OCI-LY1 (cell line): ENCODE measurements at regions not wholly inside any gene's neighbourhood (a gene's known extent, or its start where the extent isn't known, plus 50 kb on each side); places are given as distances from the start of the nearest gene placed in this dataset.

Source experiments
- H2AFZ ChIP-seq: fragments of 200-600 bp; sonication (generic), shearing (Covaris generic); 2 replicates; pipeline ENCODE4 v1.6.0; 2014; ENCODE audit warnings: antibody characterized with exemption, mild to moderate bottlenecking, low read length
- H3F3A ChIP-seq: fragments of 200-600 bp; sonication (generic), shearing (Covaris generic); 2 replicates; pipeline ENCODE4 v1.6.0; 2014; ENCODE audit warnings: mild to moderate bottlenecking, antibody characterized with exemption, low read length, moderate library complexity; ENCODE audit not compliant: insufficient read depth
- H3K27ac ChIP-seq: fragments of 200-600 bp; sonication (generic); 2 replicates; pipeline ENCODE4 v1.5.1; 2014; ENCODE audit warnings: low read length, mixed run types, mild to moderate bottlenecking, low read depth; ENCODE audit not compliant: poor library complexity, severe bottlenecking
- H3K27me3 ChIP-seq: fragments of 200-600 bp; sonication (generic); 2 replicates; pipeline ENCODE4 v1.6.0; 2014; ENCODE audit warnings: antibody characterized with exemption, mild to moderate bottlenecking, low read length, moderate library complexity; ENCODE audit not compliant: insufficient read depth
- H3K36me3 ChIP-seq: fragments of 200-600 bp; sonication (generic); 2 replicates; pipeline ENCODE4 v1.6.1; 2014; ENCODE audit warnings: mild to moderate bottlenecking, antibody characterized with exemption, low read length, moderate library complexity, mixed read lengths; ENCODE audit not compliant: insufficient read depth
- H3K4me1 ChIP-seq: fragments of 200-600 bp; sonication (generic); 2 replicates; pipeline ENCODE4 v1.5.1; 2014; ENCODE audit warnings: mild to moderate bottlenecking, low read length, moderate library complexity; ENCODE audit not compliant: insufficient read depth, severe bottlenecking
- H3K4me2 ChIP-seq: fragments of 200-600 bp; sonication (generic), shearing (Covaris generic); 2 replicates; pipeline ENCODE4 v1.6.1; 2014; ENCODE audit warnings: low read length
- H3K4me3 ChIP-seq: fragments of 200-600 bp; sonication (generic); 2 replicates; pipeline ENCODE4 v1.5.1; 2014; ENCODE audit warnings: low read length, low read depth, mild to moderate bottlenecking, mixed read lengths; ENCODE audit not compliant: poor library complexity, severe bottlenecking
- H3K79me2 ChIP-seq: fragments of 200-600 bp; shearing (Covaris generic); 2 replicates; pipeline ENCODE4 v1.6.1; 2016; ENCODE audit warnings: mixed run types, low read length, mixed read lengths; ENCODE audit not compliant: insufficient read depth
- H3K9ac ChIP-seq: fragments of 200-600 bp; sonication (generic), shearing (Covaris generic); 2 replicates; pipeline ENCODE4 v1.6.1; 2014; ENCODE audit warnings: mild to moderate bottlenecking, low read length, mixed read lengths
- H3K9me2 ChIP-seq: fragments of 200-600 bp; sonication (generic), shearing (Covaris generic); 2 replicates; pipeline ENCODE4 v1.6.1; 2014; ENCODE audit warnings: low read depth, mild to moderate bottlenecking, low read length, mixed read lengths
- H3K9me3 ChIP-seq: fragments of 200-600 bp; shearing (Covaris generic); 2 replicates; pipeline ENCODE4 v1.6.1; 2014; ENCODE audit warnings: low read length, mixed read lengths
- H4K20me1 ChIP-seq: fragments of 200-600 bp; sonication (generic), shearing (Covaris generic); 2 replicates; pipeline ENCODE4 v1.6.0; 2016; ENCODE audit warnings: mild to moderate bottlenecking, low read length; ENCODE audit not compliant: insufficient read depth
- EZH2 ChIP-seq: fragments of 200-600 bp; sonication (generic), shearing (Covaris generic); IDR thresholded peaks from 2 replicates; pipeline ENCODE4 v1.8.0; 2017; ENCODE audit warnings: borderline replicate concordance, mixed run types, mild to moderate bottlenecking, antibody characterized with exemption, low read length, moderate library complexity, mixed read lengths
- TF ChIP-seq, protein P1 (sequence below): fragments of 200-600 bp; sonication (generic), shearing (Covaris generic); IDR thresholded peaks from 2 replicates; pipeline ENCODE4 v1.5.1; 2017; ENCODE audit warnings: mild to moderate bottlenecking, antibody characterized with exemption, low read length, moderate library complexity, mixed read lengths

DNA sequence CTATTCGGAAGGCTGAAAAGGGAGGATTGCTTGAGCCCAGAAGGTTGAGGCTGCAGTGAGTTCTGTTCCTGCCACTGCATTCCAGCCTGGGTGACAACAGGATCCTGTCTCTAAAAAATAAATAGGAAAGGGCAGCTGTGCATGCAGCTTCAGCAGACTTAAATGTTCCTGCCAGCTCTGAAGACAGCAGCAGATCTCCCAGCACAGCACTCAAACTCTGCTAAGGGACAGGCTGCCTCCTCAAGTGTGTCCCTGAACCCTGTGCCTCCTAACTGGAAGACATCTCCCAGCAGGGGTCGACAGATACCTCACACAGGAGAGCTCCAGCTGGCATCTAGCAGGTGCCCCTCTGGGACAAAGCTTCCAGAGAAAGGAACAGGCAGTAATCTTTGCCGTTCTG lies 117.9 kb downstream of the CXCL12 start:
- no peak overlapping the region for H3K9ac ChIP-seq
- no peaks in the 10 kb centered on the region for H3K36me3 ChIP-seq
- no peak for TF ChIP-seq EZH2
- TF ChIP-seq, protein P1, sequence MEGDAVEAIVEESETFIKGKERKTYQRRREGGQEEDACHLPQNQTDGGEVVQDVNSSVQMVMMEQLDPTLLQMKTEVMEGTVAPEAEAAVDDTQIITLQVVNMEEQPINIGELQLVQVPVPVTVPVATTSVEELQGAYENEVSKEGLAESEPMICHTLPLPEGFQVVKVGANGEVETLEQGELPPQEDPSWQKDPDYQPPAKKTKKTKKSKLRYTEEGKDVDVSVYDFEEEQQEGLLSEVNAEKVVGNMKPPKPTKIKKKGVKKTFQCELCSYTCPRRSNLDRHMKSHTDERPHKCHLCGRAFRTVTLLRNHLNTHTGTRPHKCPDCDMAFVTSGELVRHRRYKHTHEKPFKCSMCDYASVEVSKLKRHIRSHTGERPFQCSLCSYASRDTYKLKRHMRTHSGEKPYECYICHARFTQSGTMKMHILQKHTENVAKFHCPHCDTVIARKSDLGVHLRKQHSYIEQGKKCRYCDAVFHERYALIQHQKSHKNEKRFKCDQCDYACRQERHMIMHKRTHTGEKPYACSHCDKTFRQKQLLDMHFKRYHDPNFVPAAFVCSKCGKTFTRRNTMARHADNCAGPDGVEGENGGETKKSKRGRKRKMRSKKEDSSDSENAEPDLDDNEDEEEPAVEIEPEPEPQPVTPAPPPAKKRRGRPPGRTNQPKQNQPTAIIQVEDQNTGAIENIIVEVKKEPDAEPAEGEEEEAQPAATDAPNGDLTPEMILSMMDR, result no peak

DNA sequence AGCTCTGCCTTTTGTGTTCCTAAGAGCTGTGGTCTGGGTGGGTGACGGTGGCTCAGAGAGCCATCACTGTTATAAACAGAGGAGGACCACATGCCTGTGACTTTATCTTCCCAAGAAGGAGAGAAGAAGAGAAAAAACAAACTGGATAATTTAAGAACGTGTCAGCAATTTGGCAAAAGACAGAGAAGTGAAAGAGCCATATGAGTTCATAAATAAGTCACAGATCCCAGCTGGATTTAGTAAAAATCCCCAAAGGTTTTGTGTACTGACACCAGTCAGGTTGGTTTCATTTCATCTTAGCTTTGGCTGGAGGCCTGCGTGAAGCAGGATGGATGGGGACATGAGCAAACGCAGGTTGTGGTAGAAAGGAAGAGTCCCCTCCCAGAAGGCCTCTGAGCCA lies 120.7 kb downstream of the CXCL12 start:
- H3K79me2 ChIP-seq, result no peaks in the 10 kb centered on the region
- no peaks in the 10 kb centered on the region for H3K27me3 ChIP-seq
- no peaks in the 10 kb centered on the region for H3F3A ChIP-seq
- TF ChIP-seq, protein P1, result no peak
- no peak for TF ChIP-seq EZH2
- no peak overlapping the region for H2AFZ ChIP-seq
- no peaks in the 10 kb centered on the region for H4K20me1 ChIP-seq
- no peaks in the 10 kb centered on the region for H3K9me2 ChIP-seq
- no peak overlapping the region for H3K9ac ChIP-seq
- no peaks in the 10 kb centered on the region for H3K36me3 ChIP-seq
- no peak overlapping the region for H3K4me2 ChIP-seq
- H3K9me3 ChIP-seq, result no peaks in the 10 kb centered on the region
- no peaks in the 10 kb centered on the region for H3K4me1 ChIP-seq
- H3K4me3 ChIP-seq, result no peak overlapping the region
- no peak overlapping the region for H3K27ac ChIP-seq

More for the DNA sequence above, 117.9 kb downstream of the CXCL12 start:
- no peaks in the 10 kb centered on the region for H3K4me1 ChIP-seq
- H3K4me2 ChIP-seq, result no peak overlapping the region
- no peaks in the 10 kb centered on the region for H3K9me2 ChIP-seq
- H3K9me3 ChIP-seq, result no peaks in the 10 kb centered on the region
- no peak overlapping the region for H3K4me3 ChIP-seq
- no peak overlapping the region for H3K27ac ChIP-seq
- no peaks in the 10 kb centered on the region for H4K20me1 ChIP-seq
- no peaks in the 10 kb centered on the region for H3K27me3 ChIP-seq
- H2AFZ ChIP-seq, result no peak overlapping the region
- H3F3A ChIP-seq, result no peaks in the 10 kb centered on the region
- no peaks in the 10 kb centered on the region for H3K79me2 ChIP-seq

DNA sequence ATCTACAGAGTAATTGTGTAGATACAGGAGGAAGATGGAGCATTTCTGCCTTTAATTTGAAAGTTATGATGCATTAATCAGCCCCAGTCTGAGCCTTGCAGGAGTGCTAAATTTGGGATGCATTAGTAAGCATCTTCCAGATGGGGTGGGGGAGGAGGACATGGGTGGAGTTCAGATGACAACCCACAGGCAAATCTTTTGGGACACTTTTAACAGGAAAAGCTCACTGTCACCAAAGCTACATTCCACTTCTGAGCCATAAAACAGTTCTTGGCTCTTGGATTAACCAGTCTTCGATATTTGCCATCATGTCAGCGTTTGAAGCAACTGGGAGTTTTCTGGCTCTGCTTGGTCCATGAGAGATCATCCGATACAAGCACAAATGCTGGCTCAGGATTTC lies 121.1 kb downstream of the CXCL12 start:
- H3K4me1 ChIP-seq, result no peaks in the 10 kb centered on the region
- H3K9me3 ChIP-seq, result no peaks in the 10 kb centered on the region
- H3K27me3 ChIP-seq, result no peaks in the 10 kb centered on the region
- H2AFZ ChIP-seq, result no peak overlapping the region
- no peaks in the 10 kb centered on the region for H3F3A ChIP-seq
- TF ChIP-seq, protein P1, result no peak
- no peak for TF ChIP-seq EZH2
- H4K20me1 ChIP-seq, result no peaks in the 10 kb centered on the region
- no peak overlapping the region for H3K9ac ChIP-seq
- no peak overlapping the region for H3K4me2 ChIP-seq
- no peaks in the 10 kb centered on the region for H3K9me2 ChIP-seq
- no peak overlapping the region for H3K4me3 ChIP-seq
- no peaks in the 10 kb centered on the region for H3K79me2 ChIP-seq
- H3K36me3 ChIP-seq, result no peaks in the 10 kb centered on the region
- no peak overlapping the region for H3K27ac ChIP-seq
